GM13977 (cell line): ENCODE measurements at regions not wholly inside any gene's neighbourhood (a gene's known extent, or its start where the extent isn't known, plus 50 kb on each side); places are given as distances from the start of the nearest gene placed in this dataset.

Source experiments
- DNase-seq: peaks from one replicate; pipeline ENCODE4 v3.0.0; 2012; ENCODE audit warnings: low spot score
- CTCF ChIP-seq: IDR thresholded peaks from 2 replicates; pipeline ENCODE4 v1.5.1; 2012; ENCODE audit warnings: mild to moderate bottlenecking, control low read depth; ENCODE audit not compliant: insufficient read depth; ENCODE audit errors: extremely low read depth, missing control alignments
- in situ Hi-C: fragments of 300-500 bp; cut with MboI; formaldehyde crosslinking; loops from one replicate; pipeline ENCODE4 v1.12.0; 2022; ENCODE audit warnings: low sequenced_read_pairs, low pct_unique_long_range_greater_than_20kb, mixed read lengths, inconsistent platforms; ENCODE audit not compliant: unreplicated experiment

- no peak for DNase-seq
- in situ Hi-C loops, result no loop called here
- TF ChIP-seq CTCF, result no peak
Observed at GRCh38 chr2:74071426-74071825, 76.3 kb downstream of the BOLA3 start.

GRCh38 chr2:74072565-74072964, 75.1 kb downstream of the BOLA3 start:
- no peak for DNase-seq

DNA sequence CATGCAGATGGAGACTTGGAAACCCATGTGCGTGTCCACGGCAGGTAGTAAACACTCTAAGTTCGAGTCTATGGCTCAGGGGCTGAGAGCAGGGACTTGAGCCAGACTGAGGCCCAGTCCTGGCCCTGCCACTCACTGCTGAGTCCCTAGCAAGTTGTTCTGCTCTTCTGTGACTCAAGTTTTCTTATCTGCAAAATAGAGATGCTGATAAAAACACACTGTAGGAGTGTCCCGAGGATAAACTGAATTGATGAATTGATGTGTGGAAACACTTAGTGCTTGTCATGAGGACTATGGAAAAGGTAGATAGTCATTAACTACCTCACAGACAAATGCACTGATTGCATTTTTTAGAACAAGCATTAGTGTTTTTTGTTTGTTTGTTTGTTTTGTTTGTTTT, 73.2 kb downstream of the BOLA3 start:
- no peak for DNase-seq
- in situ Hi-C loops, result no loop called here
- no peak for TF ChIP-seq CTCF

More at GRCh38 chr2:74072565-74072964, 75.1 kb downstream of the BOLA3 start:
- in situ Hi-C loops, result no loop called here
- TF ChIP-seq CTCF, result no peak

DNA sequence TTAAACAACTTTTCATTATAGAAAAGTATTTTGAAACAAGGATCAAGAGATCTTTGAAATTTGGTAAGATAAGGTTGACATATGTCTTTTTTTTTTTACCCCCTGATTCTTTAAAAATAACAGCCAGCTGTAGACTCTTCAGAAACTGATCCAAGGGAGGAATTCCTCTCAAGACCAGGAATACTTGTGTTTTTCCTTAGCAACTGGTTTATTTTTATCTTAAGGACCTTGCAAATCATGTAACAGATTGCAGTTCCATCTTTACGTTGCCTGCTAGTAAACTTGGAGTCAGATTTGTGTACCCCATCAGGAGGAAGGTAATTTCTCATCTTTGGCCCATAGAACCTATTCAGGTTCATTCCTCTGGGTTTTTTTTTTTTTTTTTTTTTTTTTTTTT, 71.6 kb downstream of the BOLA3 start:
- no peak for DNase-seq
- in situ Hi-C loops, result no loop called here
- TF ChIP-seq CTCF, result no peak

GRCh38 chr2:74077636-74078035, 70.1 kb downstream of the BOLA3 start:
- in situ Hi-C loops, result no loop called here
- no peak for DNase-seq
- TF ChIP-seq CTCF, result no peak

GRCh38 chr2:74078466-74078865, 69.2 kb downstream of the BOLA3 start:
- in situ Hi-C loops, result no loop called here
- no peak for TF ChIP-seq CTCF
- no peak for DNase-seq
